ENCODE measurements at regions not wholly inside any gene's neighbourhood (a gene's known extent, or its start where the extent isn't known, plus 50 kb on each side); places are given as distances from the start of the nearest gene placed in this dataset.

DNA sequence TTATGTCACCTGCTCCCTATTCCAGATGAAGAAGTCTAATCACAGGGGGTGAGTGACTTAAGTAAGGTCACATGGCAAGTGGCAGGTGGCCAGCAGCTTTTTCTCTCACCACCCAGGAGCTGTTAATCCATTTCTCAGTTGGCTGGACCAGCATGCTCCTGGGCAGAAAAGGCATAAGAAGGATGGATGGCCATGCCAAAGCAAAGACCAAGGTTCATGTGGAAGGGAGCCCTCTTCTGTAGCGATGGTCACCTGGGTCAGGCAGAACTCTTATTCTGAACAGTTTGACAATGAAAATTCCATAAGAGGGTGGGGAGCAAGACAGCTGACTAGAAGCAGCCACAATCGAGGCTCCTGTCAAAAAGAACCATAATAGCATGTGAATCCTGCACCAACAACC, 538.1 kb downstream of the SUCLA2 start:
- TF ChIP-seq, protein P1, sequence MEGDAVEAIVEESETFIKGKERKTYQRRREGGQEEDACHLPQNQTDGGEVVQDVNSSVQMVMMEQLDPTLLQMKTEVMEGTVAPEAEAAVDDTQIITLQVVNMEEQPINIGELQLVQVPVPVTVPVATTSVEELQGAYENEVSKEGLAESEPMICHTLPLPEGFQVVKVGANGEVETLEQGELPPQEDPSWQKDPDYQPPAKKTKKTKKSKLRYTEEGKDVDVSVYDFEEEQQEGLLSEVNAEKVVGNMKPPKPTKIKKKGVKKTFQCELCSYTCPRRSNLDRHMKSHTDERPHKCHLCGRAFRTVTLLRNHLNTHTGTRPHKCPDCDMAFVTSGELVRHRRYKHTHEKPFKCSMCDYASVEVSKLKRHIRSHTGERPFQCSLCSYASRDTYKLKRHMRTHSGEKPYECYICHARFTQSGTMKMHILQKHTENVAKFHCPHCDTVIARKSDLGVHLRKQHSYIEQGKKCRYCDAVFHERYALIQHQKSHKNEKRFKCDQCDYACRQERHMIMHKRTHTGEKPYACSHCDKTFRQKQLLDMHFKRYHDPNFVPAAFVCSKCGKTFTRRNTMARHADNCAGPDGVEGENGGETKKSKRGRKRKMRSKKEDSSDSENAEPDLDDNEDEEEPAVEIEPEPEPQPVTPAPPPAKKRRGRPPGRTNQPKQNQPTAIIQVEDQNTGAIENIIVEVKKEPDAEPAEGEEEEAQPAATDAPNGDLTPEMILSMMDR (IDR thresholded peaks at IDR 0.05): no peak
- no peak for TF ChIP-seq POLR2A (IDR thresholded peaks at IDR 0.05; ENCODE audit: low read depth)
- no peak for TF ChIP-seq EP300 (IDR thresholded peaks at IDR 0.05)

All from esophagus muscularis mucosa (tissue), 4 donors.